ENCODE measurements at regions not wholly inside any gene's neighbourhood (a gene's known extent, or its start where the extent isn't known, plus 50 kb on each side); places are given as distances from the start of the nearest gene placed in this dataset.

DNA sequence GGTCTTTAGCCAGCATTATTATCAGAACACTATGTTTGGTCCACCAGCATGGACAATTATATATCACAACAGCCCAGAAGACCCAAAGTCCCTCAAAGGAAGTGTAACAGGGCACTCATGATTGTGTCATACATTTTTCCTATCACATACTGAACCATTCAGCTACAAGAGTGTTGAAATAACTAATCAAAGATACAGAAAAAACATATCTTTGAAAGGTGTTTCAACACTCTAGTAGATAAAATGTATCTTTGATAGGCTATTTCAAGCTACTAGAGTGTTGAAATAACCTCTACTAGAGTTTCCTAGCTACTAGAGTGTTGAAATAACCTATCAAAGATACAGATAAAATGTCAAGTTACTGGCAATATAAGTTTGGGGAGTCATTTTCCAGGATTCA is 545.0 kb downstream of the PRR16 start:
- Histone ChIP-seq H3K36me3 (no peaks in the 10 kb centered on the region), H3K27ac (no peak overlapping the region), H3K4me3 (no peak overlapping the region), H3K4me1 (replicated peaks) (no peaks in the 10 kb centered on the region), H3K27me3 (replicated peaks) (no peaks in the 10 kb centered on the region), H3K9me3 (replicated peaks) (no peaks in the 10 kb centered on the region)
- no peak for DNase-seq (ENCODE audit: low read depth in 1 of 2, low spot score in 2 of 2)

DNA sequence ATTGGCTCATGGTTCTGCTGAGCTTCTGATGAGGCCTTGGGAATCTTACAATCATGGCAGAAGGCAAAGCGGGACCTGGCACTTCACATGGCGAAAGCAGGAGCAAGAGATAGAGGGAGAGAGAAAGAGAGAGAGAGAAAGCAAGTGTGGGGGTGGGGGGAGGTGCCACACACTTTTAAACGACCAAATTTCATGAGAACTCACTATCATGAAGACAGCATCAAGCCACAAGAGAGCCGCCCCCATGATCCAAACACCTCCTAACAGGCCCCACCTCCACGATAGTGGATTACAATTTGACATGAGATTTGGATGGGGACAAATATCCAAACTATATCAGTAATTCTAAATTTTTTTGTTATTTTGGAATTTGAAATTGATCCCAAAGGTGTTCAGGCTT is 553.9 kb downstream of the PRR16 start:
- Histone ChIP-seq H3K9me3 (replicated peaks) (no peaks in the 10 kb centered on the region), H3K4me1 (replicated peaks) (no peaks in the 10 kb centered on the region), H3K36me3 (no peaks in the 10 kb centered on the region), H3K27ac (no peak overlapping the region), H3K27me3 (replicated peaks) (no peaks in the 10 kb centered on the region), H3K4me3 (no peak overlapping the region)
- no peak for DNase-seq (ENCODE audit: low read depth in 1 of 2, low spot score in 2 of 2)

DNA sequence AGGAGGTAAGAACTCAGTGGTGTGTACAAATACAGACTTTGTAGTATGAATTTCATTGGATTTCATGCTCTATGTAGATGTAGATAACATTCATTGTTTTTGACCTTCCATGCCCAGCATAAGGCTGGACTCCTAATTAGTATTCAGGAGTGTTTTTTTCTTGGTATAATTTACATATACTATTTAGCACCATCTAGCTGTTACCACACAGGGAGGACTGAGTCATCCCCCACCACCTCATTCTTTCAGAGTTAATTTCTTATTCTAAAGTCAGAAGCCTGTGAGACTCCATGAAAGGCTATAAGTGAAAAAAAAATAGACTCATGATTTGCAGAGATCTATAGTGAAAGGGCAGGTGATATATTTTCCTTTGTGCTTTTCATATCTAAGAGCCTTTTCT is 555.0 kb downstream of the PRR16 start:
- no peak for DNase-seq (ENCODE audit: low read depth in 1 of 2, low spot score in 2 of 2)
- Histone ChIP-seq H3K27me3 (replicated peaks) (no peaks in the 10 kb centered on the region), H3K4me1 (replicated peaks) (no peaks in the 10 kb centered on the region), H3K27ac (no peak overlapping the region), H3K4me3 (no peak overlapping the region), H3K36me3 (no peaks in the 10 kb centered on the region), H3K9me3 (replicated peaks) (no peaks in the 10 kb centered on the region)

DNA sequence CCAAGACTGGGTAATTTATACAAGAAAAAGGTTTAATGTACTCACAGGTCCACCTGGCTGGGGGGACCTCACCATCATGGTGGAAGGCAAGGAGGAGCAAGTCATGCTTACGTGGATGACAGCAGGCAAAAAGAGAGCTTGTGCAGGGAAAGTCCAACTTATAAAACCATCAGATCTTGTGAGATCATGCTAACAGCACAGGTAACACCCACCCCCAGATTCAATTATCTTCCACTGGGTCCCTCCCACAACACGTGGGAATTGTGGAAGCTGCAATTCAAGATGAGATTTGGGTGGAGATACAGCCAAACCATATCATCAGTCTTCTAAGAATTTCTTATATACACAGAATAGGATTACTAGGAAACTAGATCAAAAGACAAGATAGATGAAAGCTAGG is 555.6 kb downstream of the PRR16 start:
- Histone ChIP-seq H3K4me1 (replicated peaks) (no peaks in the 10 kb centered on the region), H3K4me3 (no peak overlapping the region), H3K9me3 (replicated peaks) (no peaks in the 10 kb centered on the region), H3K27me3 (replicated peaks) (no peaks in the 10 kb centered on the region), H3K36me3 (no peaks in the 10 kb centered on the region), H3K27ac (no peak overlapping the region)
- DNase-seq (ENCODE audit: low read depth in 1 of 2, low spot score in 2 of 2) = no peak

DNA sequence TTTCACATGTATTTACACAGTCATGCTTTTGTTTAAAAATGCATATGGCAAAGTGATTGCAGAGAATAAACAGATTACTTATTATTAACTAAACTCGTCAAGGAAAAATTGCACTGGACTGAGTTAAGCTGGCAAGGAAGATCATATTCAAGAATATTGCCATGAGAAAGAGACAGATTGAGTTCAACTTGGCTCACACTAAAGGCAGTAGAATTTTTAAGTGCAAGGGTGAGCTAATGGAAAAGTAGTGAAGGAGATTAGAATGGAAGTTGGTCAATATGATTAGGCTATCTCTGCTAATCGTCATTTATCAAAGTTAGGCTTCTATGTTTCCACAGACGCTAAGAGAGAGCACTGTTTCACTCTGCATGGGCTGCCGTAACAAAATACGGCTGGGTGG is 557.6 kb downstream of the PRR16 start:
- H3K4me1 ChIP-seq (replicated peaks) = no peaks in the 10 kb centered on the region
- H3K36me3 ChIP-seq = no peaks in the 10 kb centered on the region
- H3K27ac ChIP-seq = no peak overlapping the region
- DNase-seq (ENCODE audit: low read depth in 1 of 2, low spot score in 2 of 2) = no peak
- H3K27me3 ChIP-seq (replicated peaks) = no peaks in the 10 kb centered on the region
- H3K4me3 ChIP-seq = no peak overlapping the region
- no peaks in the 10 kb centered on the region for H3K9me3 ChIP-seq (replicated peaks)

DNA sequence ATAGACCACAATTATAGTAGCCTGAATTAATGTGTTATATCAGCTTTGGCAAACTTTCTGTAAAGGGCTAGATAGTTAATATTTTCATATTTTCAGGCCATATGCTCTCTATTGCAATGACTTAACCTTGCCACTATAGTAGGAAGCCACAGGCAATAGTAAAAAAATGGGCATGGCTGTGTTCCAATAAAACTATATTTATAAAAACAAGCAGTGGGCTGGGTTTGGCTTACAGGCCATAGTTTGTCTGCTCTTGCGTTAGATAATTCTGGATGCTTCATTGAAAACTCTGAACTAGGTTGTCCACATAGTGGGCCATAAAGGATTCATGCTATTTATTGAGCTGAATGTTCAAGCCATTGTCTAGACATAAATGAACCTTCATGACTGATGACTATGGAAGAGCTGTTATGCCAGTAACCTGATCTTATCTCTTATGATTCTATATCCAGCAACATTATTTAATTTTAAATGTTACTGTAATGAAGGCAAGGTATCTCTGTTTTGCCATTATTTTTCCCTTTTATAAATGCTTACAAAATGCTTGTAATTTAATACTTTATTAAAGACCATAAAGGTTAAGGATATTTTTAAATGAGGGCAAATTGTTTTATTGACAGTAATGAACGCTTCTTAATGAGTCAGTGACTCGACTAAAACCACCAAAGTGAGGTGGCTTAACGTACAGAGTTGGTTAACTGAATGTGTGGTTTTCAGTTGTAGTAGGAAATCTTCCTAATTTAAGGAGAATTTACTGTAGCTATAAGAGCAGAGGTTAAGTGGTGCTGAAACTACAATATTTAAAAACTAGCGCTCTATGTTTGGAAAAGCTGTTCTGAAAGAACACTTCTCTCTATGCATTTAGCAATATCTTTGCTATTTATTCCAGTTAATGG is 560.6 kb downstream of the PRR16 start:
- Histone ChIP-seq H3K36me3 (no peaks in the 10 kb centered on the region), H3K27me3 (replicated peaks) (no peaks in the 10 kb centered on the region), H3K9me3 (replicated peaks) (no peaks in the 10 kb centered on the region), H3K27ac (no peak overlapping the region), H3K4me3 (no peak overlapping the region), H3K4me1 (replicated peaks) (no peaks in the 10 kb centered on the region)
- no peak for DNase-seq (ENCODE audit: low read depth in 1 of 2, low spot score in 2 of 2)

DNA sequence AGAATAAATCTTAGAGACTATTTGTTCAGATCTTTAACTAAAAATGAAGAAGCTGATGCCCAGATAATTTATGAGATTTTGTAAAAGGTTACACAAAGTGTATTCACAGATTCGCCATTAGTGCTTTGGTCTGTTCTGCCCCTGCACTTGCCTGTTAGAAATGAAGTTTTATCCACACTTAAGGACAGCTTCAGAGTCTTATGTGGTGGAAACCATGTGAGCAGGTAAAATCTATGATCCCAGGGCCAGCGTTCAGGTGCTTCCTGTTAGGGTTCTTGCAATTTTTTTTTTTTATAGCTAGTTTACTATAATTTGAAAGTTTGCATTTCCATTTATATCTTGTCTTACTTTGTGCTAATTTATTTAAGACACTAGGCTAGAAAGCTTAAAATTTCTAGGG is 561.6 kb downstream of the PRR16 start:
- H3K4me1 ChIP-seq (replicated peaks) = no peaks in the 10 kb centered on the region
- no peaks in the 10 kb centered on the region for H3K36me3 ChIP-seq
- no peaks in the 10 kb centered on the region for H3K27me3 ChIP-seq (replicated peaks)
- no peak for DNase-seq (ENCODE audit: low read depth in 1 of 2, low spot score in 2 of 2)
- no peaks in the 10 kb centered on the region for H3K9me3 ChIP-seq (replicated peaks)
- no peak overlapping the region for H3K4me3 ChIP-seq
- H3K27ac ChIP-seq = no peak overlapping the region

DNA sequence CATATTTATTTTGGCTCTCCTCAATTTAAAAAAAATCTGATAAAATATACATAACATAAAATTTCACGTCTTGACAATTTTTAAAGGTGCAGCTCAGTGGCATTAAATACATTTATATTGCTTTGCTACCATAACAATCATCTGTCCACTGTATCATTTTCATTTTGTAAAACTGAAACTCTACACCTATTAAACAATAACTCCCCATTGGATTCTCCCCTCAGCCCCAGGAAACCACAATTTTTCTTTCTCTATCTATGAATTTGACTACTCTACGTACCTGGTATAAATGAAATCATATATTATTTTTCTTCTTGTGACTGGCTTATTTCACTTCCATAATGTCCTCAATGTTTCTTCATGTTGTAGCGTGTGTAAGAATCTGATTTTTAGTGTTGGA is 563.5 kb downstream of the PRR16 start:
- Histone ChIP-seq H3K27me3 (replicated peaks) (no peaks in the 10 kb centered on the region), H3K36me3 (no peaks in the 10 kb centered on the region), H3K9me3 (replicated peaks) (no peaks in the 10 kb centered on the region), H3K27ac (no peak overlapping the region), H3K4me3 (no peak overlapping the region), H3K4me1 (replicated peaks) (no peaks in the 10 kb centered on the region)
- DNase-seq (ENCODE audit: low read depth in 1 of 2, low spot score in 2 of 2) = no peak

DNA sequence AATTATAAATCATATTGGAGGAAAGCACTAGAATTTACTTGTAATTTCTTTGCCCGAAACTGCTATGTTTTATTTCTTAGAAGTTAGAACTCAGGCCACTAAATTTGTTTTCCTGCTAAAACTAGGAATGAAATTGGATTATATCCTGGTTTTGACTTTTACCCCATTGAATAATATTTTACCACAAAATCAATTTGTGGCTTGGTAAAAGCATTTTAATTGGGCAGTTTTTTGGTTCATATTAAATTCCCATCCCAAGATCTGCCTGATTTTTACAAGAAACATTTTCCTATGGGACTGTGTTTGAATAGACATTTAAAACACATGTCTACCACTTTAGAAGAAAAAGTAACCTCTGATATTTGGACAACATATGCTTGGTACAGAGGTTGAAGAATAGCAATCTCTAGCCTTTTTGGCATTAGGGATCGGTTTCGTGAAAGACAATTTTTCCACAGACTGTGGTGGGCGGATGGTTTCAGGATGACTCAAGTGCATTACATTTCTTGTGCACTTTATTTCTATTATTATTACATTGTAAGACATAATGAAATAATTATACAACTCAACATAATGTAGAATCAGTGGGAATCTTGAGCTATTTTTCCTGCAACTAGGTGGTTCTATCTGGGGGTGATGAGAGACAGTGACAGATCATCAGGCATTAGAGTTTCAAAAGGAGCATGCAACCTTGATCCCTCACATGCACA is 565.6 kb downstream of the PRR16 start:
- Histone ChIP-seq H3K27ac (no peak overlapping the region), H3K4me3 (no peak overlapping the region), H3K9me3 (replicated peaks) (no peaks in the 10 kb centered on the region), H3K4me1 (replicated peaks) (no peaks in the 10 kb centered on the region), H3K27me3 (replicated peaks) (no peaks in the 10 kb centered on the region), H3K36me3 (no peaks in the 10 kb centered on the region)
- DNase-seq (ENCODE audit: low read depth in 1 of 2, low spot score in 2 of 2) = no peak

DNA sequence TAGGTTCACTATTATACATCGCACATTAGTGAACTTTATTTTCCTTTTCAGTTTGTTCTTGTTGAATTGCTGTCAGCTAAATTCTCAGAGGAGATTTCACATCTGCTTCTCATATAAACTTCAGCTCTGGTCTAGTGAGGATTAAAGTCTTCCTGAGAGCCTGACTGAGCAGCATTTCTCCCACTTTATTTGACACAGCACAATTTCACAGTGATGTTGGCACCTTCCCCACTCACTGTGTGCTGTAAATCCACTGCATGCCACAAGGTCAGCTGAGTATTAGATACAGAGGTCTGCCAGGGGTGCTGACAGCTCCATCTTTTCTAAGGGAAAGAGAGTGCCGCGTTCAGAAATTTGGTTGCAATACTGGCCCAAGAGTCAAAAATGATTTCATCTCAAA is 567.4 kb downstream of the PRR16 start:
- DNase-seq (ENCODE audit: low read depth in 1 of 2, low spot score in 2 of 2) = no peak

DNA sequence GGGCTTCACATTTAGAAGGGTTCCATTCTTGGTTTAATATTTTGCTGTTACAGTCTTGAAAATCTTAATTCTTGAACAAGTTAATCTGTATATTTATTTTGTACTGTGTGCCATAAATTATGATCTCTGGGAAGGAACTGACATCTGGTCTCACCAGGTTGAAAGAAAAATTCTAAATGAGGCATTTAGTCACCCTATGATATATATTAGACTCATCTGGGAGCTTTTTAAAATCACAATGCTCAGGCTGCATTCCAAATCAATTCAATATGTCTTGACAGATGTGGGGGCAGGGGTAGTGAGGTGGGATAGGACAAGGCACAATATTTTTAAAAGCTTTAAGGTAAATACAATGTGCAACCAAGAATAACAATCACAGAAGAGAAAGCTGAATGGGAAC is 569.2 kb downstream of the PRR16 start:
- Histone ChIP-seq H3K4me3 (no peak overlapping the region), H3K27ac (no peak overlapping the region), H3K36me3 (no peaks in the 10 kb centered on the region), H3K9me3 (replicated peaks) (no peaks in the 10 kb centered on the region), H3K27me3 (replicated peaks) (no peaks in the 10 kb centered on the region), H3K4me1 (replicated peaks) (no peaks in the 10 kb centered on the region)
- DNase-seq (ENCODE audit: low read depth in 1 of 2, low spot score in 2 of 2) = no peak

More for the DNA sequence above, 567.4 kb downstream of the PRR16 start:
- H3K4me1 ChIP-seq (replicated peaks) = no peaks in the 10 kb centered on the region
- H3K27ac ChIP-seq = no peak overlapping the region
- no peak overlapping the region for H3K4me3 ChIP-seq
- H3K36me3 ChIP-seq = no peaks in the 10 kb centered on the region
- no peaks in the 10 kb centered on the region for H3K27me3 ChIP-seq (replicated peaks)
- H3K9me3 ChIP-seq (replicated peaks) = no peaks in the 10 kb centered on the region

DNA sequence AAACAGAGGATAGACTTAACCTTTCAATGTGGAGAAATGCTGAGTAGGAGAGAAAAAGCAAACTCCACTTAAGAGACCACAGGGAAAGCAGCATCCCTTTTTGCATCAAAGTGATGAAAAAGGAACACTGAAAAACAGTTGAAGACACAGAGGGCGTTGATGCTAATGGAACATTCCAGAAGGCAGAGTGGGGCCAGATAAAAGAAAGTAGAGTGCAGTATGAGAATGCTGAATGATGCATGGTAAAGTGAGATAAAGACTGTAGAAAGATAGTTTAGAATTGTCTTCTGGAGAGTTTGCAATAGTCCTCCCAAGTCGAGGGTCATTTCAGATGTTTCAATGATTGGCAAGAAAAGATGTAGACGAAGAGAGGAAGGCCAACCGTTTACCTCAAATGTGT is 574.3 kb downstream of the PRR16 start:
- H3K4me3 ChIP-seq = no peak overlapping the region
- no peaks in the 10 kb centered on the region for H3K4me1 ChIP-seq (replicated peaks)
- no peak for DNase-seq (ENCODE audit: low read depth in 1 of 2, low spot score in 2 of 2)
- H3K27me3 ChIP-seq (replicated peaks) = no peaks in the 10 kb centered on the region
- H3K9me3 ChIP-seq (replicated peaks) = no peaks in the 10 kb centered on the region
- no peak overlapping the region for H3K27ac ChIP-seq
- no peaks in the 10 kb centered on the region for H3K36me3 ChIP-seq

DNA sequence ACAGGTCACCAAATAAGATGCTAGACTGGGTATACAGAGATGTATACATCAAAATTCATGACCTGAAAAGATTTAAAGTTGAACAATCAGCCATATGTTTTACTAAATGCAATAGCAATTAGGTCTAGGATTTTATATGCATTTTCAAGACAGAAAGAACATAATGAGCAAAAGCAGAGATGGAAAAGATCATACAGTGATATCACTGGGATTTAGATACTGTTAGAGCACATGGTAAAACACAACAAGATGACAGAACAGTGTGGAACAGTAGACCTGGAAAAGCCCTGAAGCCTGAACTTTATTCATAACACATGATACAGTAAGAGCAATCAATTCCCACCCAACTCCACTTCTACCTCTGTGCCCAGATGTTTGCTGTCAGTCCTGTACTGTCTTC is 585.9 kb downstream of the PRR16 start:
- H3K9me3 ChIP-seq (replicated peaks) = no peaks in the 10 kb centered on the region
- no peaks in the 10 kb centered on the region for H3K4me1 ChIP-seq (replicated peaks)
- no peak overlapping the region for H3K27ac ChIP-seq
- DNase-seq (ENCODE audit: low read depth in 1 of 2, low spot score in 2 of 2) = no peak
- no peaks in the 10 kb centered on the region for H3K27me3 ChIP-seq (replicated peaks)
- no peak overlapping the region for H3K4me3 ChIP-seq
- no peaks in the 10 kb centered on the region for H3K36me3 ChIP-seq

DNA sequence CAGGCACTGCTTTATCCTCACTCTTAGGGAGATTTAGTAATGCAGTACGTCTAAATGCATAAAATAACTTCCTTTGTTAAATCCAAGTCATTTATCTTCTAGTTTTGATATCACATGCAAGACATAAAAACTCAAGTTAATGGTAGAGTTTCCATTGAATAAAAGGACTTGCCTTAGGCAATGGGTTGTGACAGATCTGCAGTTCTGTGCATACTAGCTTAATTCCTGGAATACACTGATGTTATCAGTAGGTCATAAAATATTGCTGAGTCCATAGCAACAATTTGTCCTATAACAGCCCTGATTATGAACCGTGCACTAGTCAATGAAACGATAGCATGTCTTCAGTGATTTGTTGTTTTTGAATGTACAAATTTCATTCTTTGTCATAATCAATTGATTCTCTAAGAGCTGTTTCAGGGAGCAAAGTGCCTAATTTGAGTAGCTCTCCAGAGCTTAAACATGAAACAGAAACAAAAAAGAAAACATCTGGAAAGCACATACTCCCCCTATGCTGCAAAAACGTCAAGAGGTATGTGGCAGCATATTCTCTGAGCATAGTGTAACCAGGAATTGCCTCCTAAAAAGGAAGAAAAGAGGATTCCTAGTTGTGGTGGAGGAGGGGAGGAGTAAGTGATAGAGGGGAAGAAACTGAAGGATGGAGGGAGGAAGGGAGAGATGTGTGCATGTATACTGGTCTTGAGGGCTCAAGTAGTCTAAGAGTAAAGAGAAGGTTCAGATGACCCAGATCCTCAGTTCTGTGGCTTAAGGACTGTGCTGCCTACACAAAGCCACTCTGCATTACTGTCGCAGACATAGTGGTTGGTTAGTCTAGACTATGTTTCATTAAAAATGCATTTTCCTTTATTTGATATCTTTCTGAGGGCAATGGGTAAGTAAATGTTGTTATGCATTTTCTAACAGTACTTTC is 589.2 kb downstream of the PRR16 start:
- Histone ChIP-seq H3K36me3 (no peaks in the 10 kb centered on the region), H3K4me3 (no peak overlapping the region), H3K27me3 (replicated peaks) (no peaks in the 10 kb centered on the region), H3K9me3 (replicated peaks) (no peaks in the 10 kb centered on the region), H3K27ac (no peak overlapping the region), H3K4me1 (replicated peaks) (no peaks in the 10 kb centered on the region)
- DNase-seq (ENCODE audit: low read depth in 1 of 2, low spot score in 2 of 2) = no peak
